K562 (cell line): ENCODE measurements at regions not wholly inside any gene's neighbourhood (a gene's known extent, or its start where the extent isn't known, plus 50 kb on each side); places are given as distances from the start of the nearest gene placed in this dataset.

Experiments used
- CTCF ChIP-seq, 3 experiments: IDR thresholded peaks in 2 of 3; conservative IDR thresholded peaks in 1 of 3; 2 replicates each; pipeline ENCODE4 v1.5.1; 2011 to 2012; ENCODE audit warnings: low read length in 3 of 3, mild to moderate bottlenecking in 3 of 3, control low read depth in 2 of 3, improper control_type of control experiment in 1 of 3, inconsistent platforms in 1 of 3, low read depth in 1 of 3, mixed read lengths in 1 of 3, moderate library complexity in 1 of 3; ENCODE audit not compliant: insufficient read depth in 2 of 3
- HMG20B ChIP-seq: fragments of 250-450 bp; sonication (Bioruptor Pico); IDR thresholded peaks from 2 replicates; pipeline ENCODE4 v1.5.0; 2021; ENCODE audit warnings: mild to moderate bottlenecking
- MAX ChIP-seq: sonication (generic); formaldehyde crosslinking; IDR thresholded peaks from 2 replicates; pipeline ENCODE4 v1.9.0; 2022; ENCODE audit warnings: mild to moderate bottlenecking, missing genetic modification reagents
- NFIC ChIP-seq: fragments of 450-650 bp; IDR thresholded peaks from 2 replicates; pipeline ENCODE4 v1.6.1; 2017; ENCODE audit warnings: mild to moderate bottlenecking, inconsistent platforms
- NR3C1 ChIP-seq: sonication (generic); formaldehyde crosslinking; IDR thresholded peaks from 2 replicates; pipeline ENCODE4 v1.8.1; 2022; ENCODE audit warnings: missing genetic modification reagents
- NUFIP1 ChIP-seq: fragments of 450-650 bp; IDR thresholded peaks from 2 replicates; pipeline ENCODE4 v1.6.1; 2018; ENCODE audit not compliant: partially characterized antibody
- PHB2 ChIP-seq: fragments of 450-650 bp; IDR thresholded peaks from 2 replicates; pipeline ENCODE4 v1.6.1; 2017; ENCODE audit warnings: low read depth
- POLR2AphosphoS5 ChIP-seq: IDR thresholded peaks from 2 replicates; pipeline ENCODE4 v1.6.1; 2011; ENCODE audit warnings: mild to moderate bottlenecking, low read depth, low read length, moderate library complexity; ENCODE audit not compliant: control insufficient read depth, insufficient read depth
- RFX5 ChIP-seq: IDR thresholded peaks from 2 replicates; pipeline ENCODE4 v1.6.1; 2011; ENCODE audit warnings: low read depth, mild to moderate bottlenecking, improper control_type of control experiment, low read length
- SMAD1 ChIP-seq: fragments of 150-350 bp; IDR thresholded peaks from 2 replicates; pipeline ENCODE4 v1.6.1; 2014; ENCODE audit warnings: low read length, low read depth; ENCODE audit not compliant: partially characterized antibody
- SMAD3 ChIP-seq: fragments of 450-650 bp; formaldehyde crosslinking; conservative IDR thresholded peaks from 2 replicates; pipeline ENCODE4 v1.4.0; 2020; ENCODE audit warnings: mild to moderate bottlenecking
- ZFX ChIP-seq: sonication (generic); formaldehyde crosslinking; IDR thresholded peaks from 2 replicates; pipeline ENCODE4 v1.8.0; 2022; ENCODE audit warnings: mild to moderate bottlenecking, missing genetic modification reagents, moderate library complexity
- ZNF41 ChIP-seq: fragments of 250-450 bp; sonication (Bioruptor Pico); conservative IDR thresholded peaks from 2 replicates; pipeline ENCODE4 v1.4.0; 2020; ENCODE audit warnings: mild to moderate bottlenecking
- ZSCAN32 ChIP-seq: fragments of 450-650 bp; formaldehyde crosslinking; IDR thresholded peaks from 2 replicates; pipeline ENCODE4 v1.4.0; 2020; ENCODE audit warnings: mild to moderate bottlenecking, moderate library complexity

GRCh38 chr18:39209173-39209572 is 1643.6 kb upstream of the CELF4 start:
- TF ChIP-seq NFIC (no peak), CTCF (IDR thresholded peaks at IDR 0.05 in 2 of 3, conservative IDR thresholded peaks at IDR 0.05 in 1 of 3; ENCODE audit: insufficient read depth in 2 of 3, low read depth in 1 of 3, low read length in 3 of 3) (no peak), PHB2 (no peak), NR3C1 (no peak), ZFX (CRISPR knock-in tag) (no peak), SMAD1 (no peak), HMG20B (CRISPR knock-in tag) (no peak), ZNF41 (CRISPR knock-in tag) (no peak), NUFIP1 (no peak), ZSCAN32 (no peak), MAX (no peak), RFX5 (no peak), POLR2AphosphoS5 (no peak), SMAD3 (CRISPR knock-in tag) (no peak)
